GM12875 (cell line): ENCODE measurements at regions not wholly inside any gene's neighbourhood (a gene's known extent, or its start where the extent isn't known, plus 50 kb on each side); places are given as distances from the start of the nearest gene placed in this dataset.

Experiments
- H3K4me3 ChIP-seq: one replicate; pipeline ENCODE4 v1.5.1; 2011; ENCODE audit warnings: low read depth, low read length, control low read depth
- CTCF ChIP-seq: IDR thresholded peaks from 2 replicates; pipeline ENCODE4 v1.5.1; 2011; ENCODE audit warnings: low read depth, mild to moderate bottlenecking, control low read depth, inconsistent platforms, low read length, moderate library complexity, borderline replicate concordance; ENCODE audit not compliant: insufficient read depth

- H3K4me3 ChIP-seq: no peak overlapping the region
- TF ChIP-seq CTCF: no peak
Measured at GRCh38 chr1:2862814-2863647, 61.5 kb upstream of the TTC34 start.

DNA sequence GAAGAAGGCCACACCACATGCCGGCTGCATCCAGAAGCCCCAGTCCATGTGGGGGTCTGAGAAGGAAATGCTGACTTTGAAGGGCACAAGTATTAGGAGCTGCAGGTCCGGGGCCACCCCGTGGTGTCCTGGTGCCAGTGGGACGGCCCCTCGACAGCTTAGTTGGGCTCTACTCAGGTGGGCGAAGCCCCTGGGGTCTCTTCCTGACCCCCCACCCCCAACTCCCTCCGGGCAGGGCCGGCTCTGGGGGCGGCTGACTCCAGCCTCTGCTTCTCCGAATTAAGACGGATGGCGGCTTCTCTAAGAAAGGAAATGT is 62.1 kb upstream of the TTC34 start:
- no peak overlapping the region for H3K4me3 ChIP-seq
- TF ChIP-seq CTCF: no peak

GRCh38 chr1:2864203-2864905 is 62.9 kb upstream of the TTC34 start:
- no peak for TF ChIP-seq CTCF

DNA sequence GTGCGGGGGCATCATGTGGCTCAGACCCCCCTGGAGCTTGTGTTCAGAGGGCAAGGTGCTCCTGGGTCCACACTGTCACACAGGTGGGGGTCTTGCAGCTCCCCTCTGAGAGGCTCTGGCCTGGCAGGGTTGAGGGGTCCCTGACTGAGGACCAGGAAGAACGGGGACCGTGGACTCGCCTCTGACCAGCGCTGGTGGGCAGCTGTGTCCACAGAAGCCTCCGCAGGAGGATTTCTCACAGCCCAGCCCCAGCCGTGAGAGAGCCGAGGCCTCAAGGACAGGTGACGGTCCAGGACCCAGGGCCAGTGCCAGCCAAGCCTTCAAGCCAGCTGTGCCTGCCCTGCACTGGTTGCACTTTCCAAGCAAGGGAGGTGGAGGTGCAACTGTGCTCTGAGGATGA is 63.5 kb upstream of the TTC34 start:
- no peak overlapping the region for H3K4me3 ChIP-seq
- no peak for TF ChIP-seq CTCF

More at GRCh38 chr1:2864203-2864905, 62.9 kb upstream of the TTC34 start:
- H3K4me3 ChIP-seq: no peak overlapping the region

DNA sequence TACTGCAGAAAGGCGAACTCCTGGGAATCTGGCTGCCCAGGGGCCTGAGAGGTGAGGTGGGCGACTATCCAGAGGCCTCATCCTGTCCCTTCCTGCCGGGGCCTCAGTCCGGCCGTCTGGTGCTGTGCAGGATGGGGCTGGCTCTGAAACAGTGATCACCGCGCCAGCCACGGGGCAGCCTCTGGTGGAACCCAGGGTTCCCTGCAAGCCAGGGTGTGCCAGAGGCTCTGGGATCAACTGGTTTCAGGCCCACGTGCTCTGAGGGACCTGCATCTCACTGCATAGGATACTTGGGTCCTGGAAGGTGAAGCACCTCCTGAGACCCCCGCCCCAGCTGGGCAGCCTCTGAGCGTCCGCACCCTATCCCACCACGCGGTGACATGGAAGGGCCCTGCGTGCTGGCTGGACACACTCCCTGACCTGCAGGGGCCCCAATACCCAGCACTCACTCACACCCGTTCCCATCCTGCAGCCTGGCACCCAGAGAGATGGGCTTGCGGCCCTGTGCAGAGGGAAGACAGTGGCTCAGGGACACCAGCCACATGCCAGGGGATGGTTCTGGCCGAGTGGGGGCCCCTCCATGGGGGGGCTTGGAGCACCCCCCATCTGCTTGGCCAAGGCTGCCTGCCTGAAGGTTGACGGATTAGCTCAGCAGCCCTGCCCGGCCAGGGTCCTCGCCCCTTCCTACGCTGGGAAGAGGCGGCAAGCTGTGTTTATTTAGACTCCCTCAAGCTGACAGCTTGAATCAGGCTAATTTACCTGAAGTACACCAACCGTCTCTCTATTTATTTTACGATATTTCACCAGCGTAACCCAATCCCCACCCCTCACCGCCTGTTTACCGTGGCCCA is 64.3 kb upstream of the TTC34 start:
- H3K4me3 ChIP-seq: no peak overlapping the region
- TF ChIP-seq CTCF: no peak

DNA sequence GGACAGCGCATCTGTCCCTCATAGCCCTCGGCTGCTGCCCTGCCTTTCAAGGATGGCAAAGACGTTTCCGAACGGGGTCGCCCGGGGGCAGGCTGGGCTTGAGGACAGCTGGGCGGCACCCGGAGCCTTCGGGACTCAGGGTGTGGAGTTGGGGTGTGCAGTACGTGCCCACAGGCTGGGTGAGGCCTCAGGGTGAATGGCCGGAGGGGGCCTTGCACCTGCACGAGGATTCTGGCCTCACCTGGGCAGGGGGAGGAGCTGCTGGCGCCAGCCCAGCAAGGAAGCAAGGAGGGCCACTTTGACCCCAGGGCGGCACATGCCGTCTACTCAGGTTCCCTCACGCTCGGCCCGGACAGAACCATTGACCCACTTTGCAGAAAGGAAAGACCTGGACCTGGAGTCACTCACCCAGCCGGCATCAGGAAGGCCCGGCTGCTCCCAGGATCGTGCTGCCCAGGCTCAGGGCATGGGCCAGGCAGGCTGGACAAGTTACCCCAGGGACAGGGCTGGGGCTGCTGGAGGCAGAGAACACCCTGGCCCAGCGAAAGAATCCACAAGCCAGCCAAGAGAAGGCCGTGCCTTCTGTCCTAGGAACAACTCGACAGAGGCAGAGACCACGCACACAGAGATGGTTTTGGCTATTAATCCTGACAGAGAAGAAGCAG is 65.1 kb upstream of the TTC34 start:
- H3K4me3 ChIP-seq: no peak overlapping the region
- no peak for TF ChIP-seq CTCF
